Astrocyte (in vitro differentiated cells and primary cell): ENCODE measurements at regions not wholly inside any gene's neighbourhood (a gene's known extent, or its start where the extent isn't known, plus 50 kb on each side); places are given as distances from the start of the nearest gene placed in this dataset.
A peak's percentile ranks its signal among the peaks of the same experiment; 100 is the strongest.

ENCODE experiments used
- DNase-seq: peaks from one replicate; pipeline ENCODE4 v3.0.0-alpha.2; 2010; ENCODE audit warnings: low read depth
- FAIRE-seq: peaks from 2 replicates; lab custom pipeline; 2011; peaks lifted over from hg19 to GRCh38; lab: Jason Lieb, UNC
- H2AFZ ChIP-seq: 2 replicates; pipeline ENCODE4 v1.6.0; 2012; ENCODE audit warnings: low read depth, low read length, inconsistent platforms
- H3K27ac ChIP-seq: 2 replicates; pipeline ENCODE4 v1.5.1; 2011; ENCODE audit warnings: low read depth, low read length, inconsistent platforms
- H3K27me3 ChIP-seq: 2 replicates; pipeline ENCODE4 v1.6.0; 2011; ENCODE audit warnings: low read length, inconsistent platforms; ENCODE audit not compliant: insufficient read depth
- H3K36me3 ChIP-seq: 2 replicates; pipeline ENCODE4 v1.5.1; 2011; ENCODE audit warnings: low read length, inconsistent platforms; ENCODE audit not compliant: insufficient read depth
- H3K4me1 ChIP-seq: 2 replicates; pipeline ENCODE4 v1.5.1; 2011; ENCODE audit warnings: low read length, inconsistent platforms; ENCODE audit not compliant: insufficient read depth
- H3K4me2 ChIP-seq: 2 replicates; pipeline ENCODE4 v1.6.0; 2012; ENCODE audit warnings: low read length, inconsistent platforms
- H3K4me3 ChIP-seq: 2 replicates; pipeline ENCODE4 v1.5.1; 2011; ENCODE audit warnings: low read depth, mild to moderate bottlenecking, low read length, inconsistent platforms; ENCODE audit not compliant: insufficient read depth
- H3K79me2 ChIP-seq: 2 replicates; pipeline ENCODE4 v1.6.0; 2012; ENCODE audit warnings: mild to moderate bottlenecking, low read length, inconsistent platforms; ENCODE audit not compliant: insufficient read depth
- H3K9ac ChIP-seq: 2 replicates; pipeline ENCODE4 v1.6.0; 2012; ENCODE audit warnings: mild to moderate bottlenecking, low read length, inconsistent platforms
- H3K9me3 ChIP-seq: 2 replicates; pipeline ENCODE4 v1.5.1; 2012; ENCODE audit warnings: low read depth, mild to moderate bottlenecking, low read length, inconsistent platforms; ENCODE audit not compliant: insufficient read depth
- H4K20me1 ChIP-seq: 2 replicates; pipeline ENCODE4 v1.6.0; 2012; ENCODE audit warnings: low read length, inconsistent platforms; ENCODE audit not compliant: insufficient read depth
- H3K27ac Mint-ChIP-seq: one replicate; pipeline ENCODE4 v1.8.0; 2021; ENCODE audit warnings: mild to moderate bottlenecking, mixed read lengths; ENCODE audit not compliant: unreplicated experiment
- H3K27me3 Mint-ChIP-seq: one replicate; pipeline ENCODE4 v1.8.0; 2021; ENCODE audit warnings: low read depth, mixed read lengths; ENCODE audit not compliant: unreplicated experiment
- H3K36me3 Mint-ChIP-seq: one replicate; pipeline ENCODE4 v1.8.0; 2021; ENCODE audit warnings: low read depth, mixed read lengths; ENCODE audit not compliant: unreplicated experiment
- H3K4me1 Mint-ChIP-seq: one replicate; pipeline ENCODE4 v1.8.0; 2021; ENCODE audit warnings: low read depth, mixed read lengths; ENCODE audit not compliant: unreplicated experiment
- H3K4me3 Mint-ChIP-seq: one replicate; pipeline ENCODE4 v1.8.0; 2021; ENCODE audit warnings: mild to moderate bottlenecking, moderate library complexity, mixed read lengths; ENCODE audit not compliant: unreplicated experiment
- H3K9me3 Mint-ChIP-seq: one replicate; pipeline ENCODE4 v1.8.0; 2021; ENCODE audit warnings: mild to moderate bottlenecking, mixed read lengths; ENCODE audit not compliant: unreplicated experiment
- EZH2 ChIP-seq: IDR thresholded peaks from 2 replicates; pipeline ENCODE4 v1.6.1; 2012; ENCODE audit warnings: mild to moderate bottlenecking, low read length, inconsistent platforms; ENCODE audit not compliant: insufficient read depth
- TF ChIP-seq, protein P1 (sequence below): IDR thresholded peaks from 2 replicates; pipeline ENCODE4 v1.5.1; 2011; ENCODE audit warnings: low read depth, mild to moderate bottlenecking, inconsistent platforms, low read length, moderate library complexity; ENCODE audit not compliant: insufficient read depth

DNA sequence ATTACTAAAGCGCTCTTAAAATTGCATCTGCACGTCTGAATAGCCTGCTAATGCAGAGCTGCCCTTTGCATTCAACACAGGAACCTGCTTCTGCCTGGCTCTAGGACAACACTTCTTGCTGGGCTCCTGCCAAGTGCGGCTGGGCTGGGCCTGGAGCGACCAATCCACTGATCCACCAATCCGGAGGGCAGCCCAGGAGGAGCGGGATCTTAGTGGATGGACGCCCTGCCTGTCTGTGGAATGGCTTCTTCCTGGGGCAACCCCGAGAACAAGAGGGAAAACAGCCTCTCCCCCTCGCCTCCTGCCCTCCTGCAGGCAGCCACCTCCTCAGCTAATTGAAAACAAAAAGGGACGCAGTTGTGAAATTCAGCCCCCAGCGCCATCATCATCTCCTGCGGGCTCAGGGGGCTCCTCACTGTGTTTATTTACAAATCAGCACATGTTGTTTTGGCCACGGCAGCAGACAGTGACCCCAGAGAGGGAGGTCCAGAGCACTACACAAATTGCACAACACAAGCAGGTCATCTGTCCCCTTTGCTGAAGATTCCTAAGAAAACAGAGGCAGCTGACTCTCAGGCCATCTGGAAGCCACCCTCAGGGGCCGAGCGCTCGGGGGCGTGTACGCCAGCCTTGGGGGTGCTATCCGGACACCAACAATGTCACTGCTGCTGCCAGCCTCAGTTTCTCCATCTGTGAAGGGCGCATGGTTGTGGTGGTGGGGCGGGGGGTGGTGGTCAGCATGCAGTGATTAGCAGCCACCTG is 57.3 kb downstream of the GADD45G start:
- Histone ChIP-seq H4K20me1 (no peaks in the 10 kb centered on the region), H3K9ac (peak overlapping the region; percentile 50), H3K4me3 (peak overlapping the region; percentile 42), H3K4me2 (peak overlapping the region; percentile 84), H3K4me1 (peaks cover 11% of the 10 kb centered on the region), H3K27me3 (peaks cover 3% of the 10 kb centered on the region), H3K36me3 (no peaks in the 10 kb centered on the region), H3K79me2 (no peaks in the 10 kb centered on the region), H3K9me3 (no peaks in the 10 kb centered on the region), H2AFZ (peak overlapping the region; percentile 76), H3K27ac (no peak overlapping the region)
- peaks cover 54% of the 10 kb centered on the region for H3K27me3 Mint-ChIP-seq
- peak overlapping the region; percentile 1 for H3K27ac Mint-ChIP-seq
- peaks cover 5% of the 10 kb centered on the region for H3K4me1 Mint-ChIP-seq
- no peaks in the 10 kb centered on the region for H3K36me3 Mint-ChIP-seq
- FAIRE-seq (peak; percentile 45), DNase-seq (peak; percentile 95)
- TF ChIP-seq, protein P1, sequence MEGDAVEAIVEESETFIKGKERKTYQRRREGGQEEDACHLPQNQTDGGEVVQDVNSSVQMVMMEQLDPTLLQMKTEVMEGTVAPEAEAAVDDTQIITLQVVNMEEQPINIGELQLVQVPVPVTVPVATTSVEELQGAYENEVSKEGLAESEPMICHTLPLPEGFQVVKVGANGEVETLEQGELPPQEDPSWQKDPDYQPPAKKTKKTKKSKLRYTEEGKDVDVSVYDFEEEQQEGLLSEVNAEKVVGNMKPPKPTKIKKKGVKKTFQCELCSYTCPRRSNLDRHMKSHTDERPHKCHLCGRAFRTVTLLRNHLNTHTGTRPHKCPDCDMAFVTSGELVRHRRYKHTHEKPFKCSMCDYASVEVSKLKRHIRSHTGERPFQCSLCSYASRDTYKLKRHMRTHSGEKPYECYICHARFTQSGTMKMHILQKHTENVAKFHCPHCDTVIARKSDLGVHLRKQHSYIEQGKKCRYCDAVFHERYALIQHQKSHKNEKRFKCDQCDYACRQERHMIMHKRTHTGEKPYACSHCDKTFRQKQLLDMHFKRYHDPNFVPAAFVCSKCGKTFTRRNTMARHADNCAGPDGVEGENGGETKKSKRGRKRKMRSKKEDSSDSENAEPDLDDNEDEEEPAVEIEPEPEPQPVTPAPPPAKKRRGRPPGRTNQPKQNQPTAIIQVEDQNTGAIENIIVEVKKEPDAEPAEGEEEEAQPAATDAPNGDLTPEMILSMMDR, result no peak
- no peak for TF ChIP-seq EZH2
- H3K9me3 Mint-ChIP-seq, result no peaks in the 10 kb centered on the region
- no peak overlapping the region for H3K4me3 Mint-ChIP-seq

DNA sequence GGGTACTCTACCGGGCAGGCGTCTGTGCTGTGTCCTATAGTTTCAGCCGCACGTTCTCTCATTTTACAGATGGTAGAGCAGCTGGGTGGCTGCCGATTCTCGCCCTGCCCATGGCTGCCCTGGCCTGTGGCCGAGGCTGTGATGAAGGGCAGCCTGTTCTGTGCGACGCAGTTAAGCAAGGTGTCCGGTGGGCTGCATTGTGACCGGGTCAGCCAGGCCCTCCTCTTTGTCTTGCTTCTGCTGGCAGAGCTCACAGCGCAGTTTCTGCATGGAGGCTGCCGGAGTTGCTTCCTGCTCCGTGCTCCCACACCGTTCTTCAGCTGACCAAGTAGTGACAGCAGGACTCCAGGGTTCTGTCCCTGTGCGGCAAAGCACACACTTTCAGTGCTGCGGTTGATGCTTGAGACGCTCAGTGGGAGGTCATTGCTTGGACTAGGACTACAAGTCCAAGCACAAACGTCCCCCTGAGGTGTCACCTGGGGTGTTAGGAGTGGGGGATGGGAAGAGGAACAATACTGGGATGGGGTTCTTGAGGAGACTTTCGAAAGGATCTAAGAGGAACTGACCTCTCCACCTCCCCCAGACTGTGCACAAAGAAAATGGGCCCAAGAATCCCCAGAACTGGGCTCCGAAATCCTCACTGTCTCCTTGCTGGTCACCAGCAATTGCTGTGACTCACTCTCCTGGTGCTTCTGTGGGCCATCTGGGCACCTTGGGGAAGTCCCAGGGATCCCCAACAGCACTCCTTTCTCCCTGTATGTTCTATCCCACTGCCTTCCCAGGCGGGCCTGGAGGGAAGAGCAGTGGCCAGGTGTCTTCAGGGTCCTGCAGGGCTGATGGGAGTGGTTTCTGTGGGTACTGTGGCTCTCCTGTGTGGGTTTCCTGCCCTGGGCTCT is 58.2 kb downstream of the GADD45G start:
- Histone ChIP-seq H3K4me3 (no peak overlapping the region), H3K4me2 (peak overlapping the region; percentile 84), H4K20me1 (no peaks in the 10 kb centered on the region), H3K79me2 (no peaks in the 10 kb centered on the region), H3K27me3 (peaks cover 2% of the 10 kb centered on the region), H3K27ac (no peak overlapping the region), H2AFZ (no peak overlapping the region), H3K4me1 (peaks cover 11% of the 10 kb centered on the region), H3K9ac (no peak overlapping the region), H3K9me3 (no peaks in the 10 kb centered on the region), H3K36me3 (no peaks in the 10 kb centered on the region)
- DNase-seq (no peak), FAIRE-seq (no peak)
- Mint-ChIP-seq H3K4me1 (peaks cover 5% of the 10 kb centered on the region), H3K27me3 (peaks cover 54% of the 10 kb centered on the region), H3K4me3 (no peak overlapping the region), H3K9me3 (no peaks in the 10 kb centered on the region), H3K36me3 (no peaks in the 10 kb centered on the region), H3K27ac (no peak overlapping the region)
- TF ChIP-seq, protein P1, result no peak
- TF ChIP-seq EZH2, result no peak
